ENCODE measurements at regions not wholly inside any gene's neighbourhood (a gene's known extent, or its start where the extent isn't known, plus 50 kb on each side); places are given as distances from the start of the nearest gene placed in this dataset.

- DNase-seq = no peak
These were observed 185.5 kb upstream of the STEAP4 start for GRCh38 chr7:88492153-88492552.

- no peak for DNase-seq
These were observed 184.2 kb upstream of the STEAP4 start for GRCh38 chr7:88490874-88491273.

- no peak for DNase-seq
These were observed 183.5 kb upstream of the STEAP4 start for GRCh38 chr7:88490161-88490560.

- DNase-seq = no peak
These were observed 179.1 kb upstream of the STEAP4 start for GRCh38 chr7:88485821-88486220.

- no peak for DNase-seq
These were observed 177.9 kb upstream of the STEAP4 start for GRCh38 chr7:88484551-88484950.

- no peak for DNase-seq
These were observed 174.2 kb upstream of the STEAP4 start for GRCh38 chr7:88480896-88481295.

GRCh38 chr7:88480271-88480670, 173.6 kb upstream of the STEAP4 start:
- DNase-seq = no peak

- DNase-seq = no peak
These were observed 171.3 kb upstream of the STEAP4 start for GRCh38 chr7:88477976-88478375.

- DNase-seq = no peak
These were observed 158.9 kb upstream of the STEAP4 start for GRCh38 chr7:88465600-88465999.

- no peak for DNase-seq
These were observed 156.1 kb upstream of the STEAP4 start for GRCh38 chr7:88462799-88463198.

GRCh38 chr7:88460650-88461049, 154.0 kb upstream of the STEAP4 start:
- DNase-seq = no peak

GRCh38 chr7:88458946-88459345, 152.3 kb upstream of the STEAP4 start:
- no peak for DNase-seq

GRCh38 chr7:88458279-88458678, 151.6 kb upstream of the STEAP4 start:
- DNase-seq = no peak

GRCh38 chr7:88457320-88457719, 150.6 kb upstream of the STEAP4 start:
- DNase-seq = no peak

- DNase-seq = no peak
These were observed 149.8 kb upstream of the STEAP4 start for GRCh38 chr7:88456490-88456889.

- DNase-seq = peak; percentile 30
These were observed 149.0 kb upstream of the STEAP4 start for GRCh38 chr7:88455696-88456095.

- DNase-seq = no peak
These were observed 146.0 kb upstream of the STEAP4 start for GRCh38 chr7:88452646-88453045.

- no peak for DNase-seq
These were observed 144.2 kb upstream of the STEAP4 start for GRCh38 chr7:88450874-88451273.

GRCh38 chr7:88449410-88449809, 142.7 kb upstream of the STEAP4 start:
- DNase-seq = no peak

GRCh38 chr7:88442413-88442812, 135.7 kb upstream of the STEAP4 start:
- DNase-seq = no peak

GRCh38 chr7:88437132-88437531, 130.4 kb upstream of the STEAP4 start:
- DNase-seq = no peak

- no peak for DNase-seq
These were observed 125.6 kb upstream of the STEAP4 start for GRCh38 chr7:88432301-88432700.

GRCh38 chr7:88431882-88432281, 125.2 kb upstream of the STEAP4 start:
- no peak for DNase-seq

- no peak for DNase-seq
These were observed 122.7 kb upstream of the STEAP4 start for GRCh38 chr7:88429382-88429781.

- DNase-seq = no peak
These were observed 95.8 kb upstream of the STEAP4 start for GRCh38 chr7:88402529-88402928.

GRCh38 chr7:88401009-88401623, 94.4 kb upstream of the STEAP4 start:
- DNase-seq = peak; percentile 15

All from kidney glomerular epithelial cell (primary cell).